ENCODE measurements at regions not wholly inside any gene's neighbourhood (a gene's known extent, or its start where the extent isn't known, plus 50 kb on each side); places are given as distances from the start of the nearest gene placed in this dataset.

DNA sequence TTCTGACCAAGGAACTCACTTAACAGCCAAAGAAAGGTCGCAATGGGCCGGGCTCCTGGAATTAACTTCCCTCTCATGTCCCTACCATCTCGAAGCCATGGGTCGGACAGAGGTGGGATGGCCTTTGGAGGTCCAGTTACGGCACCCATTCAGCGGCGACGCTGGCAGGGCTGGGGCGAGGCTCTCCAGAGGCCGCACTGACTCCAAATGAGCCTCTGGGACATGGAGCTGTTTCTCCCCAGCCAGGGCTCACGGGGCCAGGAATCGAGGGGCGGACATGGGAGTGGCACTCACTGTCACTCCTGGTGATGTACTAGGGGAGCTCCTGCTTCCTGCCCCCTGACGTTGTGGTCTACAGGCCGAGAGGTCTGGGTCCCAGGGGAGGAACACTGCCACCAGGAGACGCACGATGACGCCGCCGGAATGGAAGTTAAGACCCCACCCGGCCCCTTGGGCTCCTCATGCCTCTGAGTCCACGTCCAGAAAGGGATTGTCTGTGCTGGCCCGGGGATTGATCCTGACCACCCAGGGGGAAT, 60.7 kb upstream of the METRNL start:
- Histone ChIP-seq H3K9ac (replicated peaks; ENCODE audit: extremely low read depth, insufficient read depth, low read length) (no peak overlapping the region), H3K9me3 (replicated peaks; ENCODE audit: control insufficient read depth, insufficient read depth, low read length) (no peaks in the 10 kb centered on the region), H3K27ac (ENCODE audit: insufficient read depth, low read depth, low read length) (no peak overlapping the region), H3K4me1 (ENCODE audit: control insufficient read depth, extremely low read depth, insufficient read depth, low read length) (no peaks in the 10 kb centered on the region), H3K27me3 (ENCODE audit: control insufficient read depth in 2 of 2, insufficient read depth in 2 of 2, low read length in 2 of 2) (no peaks in the 10 kb centered on the region), H4K20me1 (replicated peaks; ENCODE audit: control insufficient read depth, extremely low read depth, insufficient read depth, low read length) (peaks cover 2% of the 10 kb centered on the region), H3K79me2 (ENCODE audit: control insufficient read depth, insufficient read depth, low read length) (no peaks in the 10 kb centered on the region), H3K9me1 (replicated peaks; ENCODE audit: control insufficient read depth, extremely low read depth, insufficient read depth, low read length) (no peaks in the 10 kb centered on the region), H2AFZ (ENCODE audit: low read depth, low read length) (no peak overlapping the region), H3K4me3 (replicated peaks in 1 of 3; ENCODE audit: insufficient read depth in 1 of 3, low read depth in 1 of 3, low read length in 3 of 3) (no peak overlapping the region), H3K36me3 (ENCODE audit: control insufficient read depth in 2 of 2, extremely low read depth in 1 of 2, insufficient read depth in 2 of 2, low read length in 2 of 2) (no peaks in the 10 kb centered on the region), H3K4me2 (ENCODE audit: insufficient read depth, low read length) (no peak overlapping the region)
- dilution Hi-C loops (cut with MboI; ENCODE audit: extremely low pct_ligation_motif_present, low sequenced_read_pairs) (no loop called here), intact Hi-C loops (cut with micrococcal nuclease) (no loop called here)
- CTCF ChIA-PET: no interaction called here
- no TSS peak for BruUV-seq (replicated peaks)
- POLR2A ChIA-PET: no interaction called here
- DNase-seq (ENCODE audit: low read depth, low spot score) (no peak), FAIRE-seq (no peak)
- TF ChIP-seq MYC (IDR thresholded peaks at IDR 0.05; ENCODE audit: low read depth, low read length) (no peak), JUN (IDR thresholded peaks at IDR 0.05; ENCODE audit: borderline replicate concordance, insufficient read depth, insufficient read length, low read depth) (no peak), GATA2 (IDR thresholded peaks at IDR 0.05; ENCODE audit: insufficient read depth, insufficient read length, low read depth, low read length) (no peak), POLR2AphosphoS5 (IDR thresholded peaks at IDR 0.05; ENCODE audit: insufficient read depth, low read depth, low read length) (no peak), FOS (IDR thresholded peaks at IDR 0.05; ENCODE audit: borderline replicate concordance, insufficient read depth, low read length) (no peak), MAX (IDR thresholded peaks at IDR 0.05; ENCODE audit: insufficient read depth, insufficient read length) (no peak), POLR2A (IDR thresholded peaks at IDR 0.05; ENCODE audit: low read depth, low read length) (no peak), EZH2 (IDR thresholded peaks at IDR 0.05; ENCODE audit: borderline replicate concordance, low read depth, low read length, severe bottlenecking) (no peak), CTCF (IDR thresholded peaks at IDR 0.05; ENCODE audit: extremely low read depth in 1 of 2, insufficient read depth in 1 of 2, low read depth in 1 of 2, low read length in 2 of 2) (no peak)
